ENCODE measurements at regions not wholly inside any gene's neighbourhood (a gene's known extent, or its start where the extent isn't known, plus 50 kb on each side); places are given as distances from the start of the nearest gene placed in this dataset.

GRCh38 chr13:90806016-90806615 lies 541.4 kb upstream of the MIR17HG start:
- H3K79me2 ChIP-seq (ENCODE audit: insufficient read depth, low read length): no peaks in the 10 kb centered on the region

DNA sequence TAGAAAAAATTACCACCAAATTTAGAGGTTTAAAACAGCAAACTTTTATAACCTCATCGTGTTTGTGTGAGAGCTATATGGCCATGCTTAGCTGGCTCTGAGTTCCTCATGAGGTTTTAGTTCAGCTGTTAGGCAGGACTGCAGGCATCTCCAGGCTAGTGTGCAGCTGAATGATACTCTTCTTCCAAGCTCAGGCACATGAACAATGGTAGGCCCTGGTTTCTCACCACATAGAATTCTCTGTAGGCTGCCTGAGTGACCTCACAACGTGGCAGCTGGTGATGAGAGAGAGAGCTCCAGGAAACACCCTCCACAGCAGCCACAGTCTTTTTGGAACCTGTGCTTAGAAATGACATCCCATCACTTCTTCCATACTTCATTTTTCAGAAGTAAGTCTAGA lies 540.6 kb upstream of the MIR17HG start:
- Histone ChIP-seq H3F3A (ENCODE audit: insufficient read depth) (no peaks in the 10 kb centered on the region), H3K9me2 (replicated peaks; ENCODE audit: insufficient read depth, low read length) (no peaks in the 10 kb centered on the region), H3K9ac (ENCODE audit: low read length) (no peak overlapping the region), H3K27me3 (ENCODE audit: low read length) (no peaks in the 10 kb centered on the region), H3K9me3 (ENCODE audit: insufficient read depth, low read length) (no peaks in the 10 kb centered on the region), H3K4me2 (ENCODE audit: low read depth, low read length, poor library complexity, severe bottlenecking) (no peak overlapping the region), H3K36me3 (ENCODE audit: low read length) (no peaks in the 10 kb centered on the region), H2AFZ (ENCODE audit: low read depth, low read length, severe bottlenecking) (no peak overlapping the region), H3K4me3 (ENCODE audit: insufficient read depth, low read length, poor library complexity, severe bottlenecking) (no peak overlapping the region), H3K27ac (ENCODE audit: low read depth, low read length) (no peak overlapping the region), H4K20me1 (ENCODE audit: low read depth, low read length) (no peaks in the 10 kb centered on the region), H3K79me2 (ENCODE audit: insufficient read depth, low read length) (no peaks in the 10 kb centered on the region)
- no peak for TF ChIP-seq CTCF (IDR thresholded peaks at IDR 0.05; ENCODE audit: insufficient read depth, low read length, poor library complexity, severe bottlenecking)
- TF ChIP-seq EZH2phosphoT487 (conservative IDR thresholded peaks at IDR 0.05; ENCODE audit: low read length): no peak

More at GRCh38 chr13:90806016-90806615, 541.4 kb upstream of the MIR17HG start:
- Histone ChIP-seq H3K36me3 (ENCODE audit: low read length) (no peaks in the 10 kb centered on the region), H3K4me2 (ENCODE audit: low read depth, low read length, poor library complexity, severe bottlenecking) (no peak overlapping the region), H3K9me2 (replicated peaks; ENCODE audit: insufficient read depth, low read length) (no peaks in the 10 kb centered on the region), H3F3A (ENCODE audit: insufficient read depth) (no peaks in the 10 kb centered on the region), H2AFZ (ENCODE audit: low read depth, low read length, severe bottlenecking) (no peak overlapping the region), H4K20me1 (ENCODE audit: low read depth, low read length) (no peaks in the 10 kb centered on the region), H3K4me3 (ENCODE audit: insufficient read depth, low read length, poor library complexity, severe bottlenecking) (no peak overlapping the region), H3K9ac (ENCODE audit: low read length) (no peak overlapping the region), H3K27ac (ENCODE audit: low read depth, low read length) (no peak overlapping the region), H3K27me3 (ENCODE audit: low read length) (no peaks in the 10 kb centered on the region), H3K9me3 (ENCODE audit: insufficient read depth, low read length) (no peaks in the 10 kb centered on the region)
- TF ChIP-seq EZH2phosphoT487 (conservative IDR thresholded peaks at IDR 0.05; ENCODE audit: low read length) (no peak), CTCF (IDR thresholded peaks at IDR 0.05; ENCODE audit: insufficient read depth, low read length, poor library complexity, severe bottlenecking) (no peak)

DNA sequence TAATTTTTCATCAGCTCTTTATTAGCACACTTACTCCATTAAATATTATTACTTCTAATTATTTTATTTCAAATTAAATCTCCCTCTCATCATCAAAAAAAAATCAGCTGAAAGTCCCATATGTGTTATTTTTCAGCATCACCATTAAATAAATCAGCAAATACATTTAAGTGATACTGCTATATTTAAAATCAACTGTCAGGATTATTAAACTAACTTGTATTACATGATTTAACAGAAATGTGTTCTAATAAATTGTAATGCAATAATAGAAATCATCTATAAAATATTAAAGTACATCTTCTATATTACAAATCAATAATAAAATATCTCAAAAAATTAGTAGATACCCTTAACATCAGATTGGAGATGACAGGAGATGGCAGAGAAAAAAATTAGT lies 538.6 kb upstream of the MIR17HG start:
- no peaks in the 10 kb centered on the region for H3K9me3 ChIP-seq (ENCODE audit: insufficient read depth, low read length)
- TF ChIP-seq CTCF (IDR thresholded peaks at IDR 0.05; ENCODE audit: insufficient read depth, low read length, poor library complexity, severe bottlenecking): no peak
- no peak for TF ChIP-seq EZH2phosphoT487 (conservative IDR thresholded peaks at IDR 0.05; ENCODE audit: low read length)
- H3K4me3 ChIP-seq (ENCODE audit: insufficient read depth, low read length, poor library complexity, severe bottlenecking): no peak overlapping the region
- H3K27ac ChIP-seq (ENCODE audit: low read depth, low read length): no peak overlapping the region
- H3K27me3 ChIP-seq (ENCODE audit: low read length): no peaks in the 10 kb centered on the region
- no peaks in the 10 kb centered on the region for H3K36me3 ChIP-seq (ENCODE audit: low read length)
- no peak overlapping the region for H2AFZ ChIP-seq (ENCODE audit: low read depth, low read length, severe bottlenecking)
- H3K4me2 ChIP-seq (ENCODE audit: low read depth, low read length, poor library complexity, severe bottlenecking): no peak overlapping the region
- no peak overlapping the region for H3K9ac ChIP-seq (ENCODE audit: low read length)
- H3K9me2 ChIP-seq (replicated peaks; ENCODE audit: insufficient read depth, low read length): no peaks in the 10 kb centered on the region
- no peaks in the 10 kb centered on the region for H3K79me2 ChIP-seq (ENCODE audit: insufficient read depth, low read length)
- H4K20me1 ChIP-seq (ENCODE audit: low read depth, low read length): no peaks in the 10 kb centered on the region
- no peaks in the 10 kb centered on the region for H3F3A ChIP-seq (ENCODE audit: insufficient read depth)
